Astrocyte of the cerebellum (primary cell): ENCODE measurements at regions not wholly inside any gene's neighbourhood (a gene's known extent, or its start where the extent isn't known, plus 50 kb on each side); places are given as distances from the start of the nearest gene placed in this dataset.

Source experiments
- DNase-seq: peaks from one replicate; pipeline ENCODE4 v3.0.0-alpha.2; 2011; ENCODE audit warnings: low read depth
- H3K4me3 ChIP-seq: 2 replicates; pipeline ENCODE4 v1.5.1; 2011; ENCODE audit warnings: mild to moderate bottlenecking, low read depth, low read length, moderate library complexity
- CTCF ChIP-seq: IDR thresholded peaks from 2 replicates; pipeline ENCODE4 v1.5.1; 2012; ENCODE audit warnings: low read length, low read depth, moderate library complexity, mild to moderate bottlenecking; ENCODE audit errors: missing control alignments
- in situ Hi-C: cut with HindIII; loops from 2 replicates; pipeline ENCODE4 v1.10.0; 2017; ENCODE audit warnings: low sequenced_read_pairs

DNA sequence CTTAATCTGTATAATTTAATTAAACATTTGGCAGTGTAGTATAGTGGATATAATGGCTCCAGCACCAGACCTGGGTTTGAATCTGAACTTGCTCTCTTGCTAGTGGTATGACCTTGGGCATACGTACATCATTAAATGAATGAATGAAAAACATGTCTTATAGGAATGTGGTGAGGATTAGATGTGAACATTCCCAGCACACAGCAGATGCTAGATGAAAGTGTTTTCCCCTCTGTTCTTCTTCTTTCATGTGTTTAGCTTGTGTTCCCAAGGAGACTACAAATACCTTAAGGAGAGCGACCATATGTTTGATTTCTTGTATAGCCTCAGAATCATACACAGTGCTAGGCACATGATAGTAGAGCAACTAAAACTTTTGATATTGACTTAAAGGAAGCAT, 56.5 kb downstream of the CT47B1 start:
- in situ Hi-C loops = no loop called here
- DNase-seq = no peak
- no peak for TF ChIP-seq CTCF
- H3K4me3 ChIP-seq = no peak overlapping the region

GRCh38 chrX:120813982-120814381, 61.7 kb downstream of the CT47B1 start:
- no peak for DNase-seq
- in situ Hi-C loops = no loop called here
- no peak for TF ChIP-seq CTCF
- no peak overlapping the region for H3K4me3 ChIP-seq

DNA sequence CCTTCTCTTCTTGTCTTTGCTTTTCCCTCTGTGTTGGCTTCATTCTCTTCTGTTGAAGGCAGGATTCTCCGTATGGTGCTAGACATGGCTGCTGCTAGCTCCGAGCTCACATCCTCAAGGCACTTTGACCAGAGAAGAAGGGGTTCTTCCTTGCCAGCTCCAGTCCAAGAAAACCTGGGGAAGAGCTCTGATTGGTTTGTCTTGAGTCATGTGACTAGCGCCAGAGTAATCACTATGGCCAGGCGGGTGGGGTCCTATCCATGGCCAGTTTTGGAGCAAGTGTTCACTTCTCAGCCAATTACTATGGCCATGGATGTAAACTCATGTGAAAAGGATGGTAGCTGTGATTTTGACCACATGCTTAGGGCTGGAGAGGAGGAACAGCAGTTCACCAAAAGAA, 74.2 kb downstream of the CT47B1 start:
- in situ Hi-C loops = no loop called here
- no peak for TF ChIP-seq CTCF
- H3K4me3 ChIP-seq = no peak overlapping the region
- no peak for DNase-seq

DNA sequence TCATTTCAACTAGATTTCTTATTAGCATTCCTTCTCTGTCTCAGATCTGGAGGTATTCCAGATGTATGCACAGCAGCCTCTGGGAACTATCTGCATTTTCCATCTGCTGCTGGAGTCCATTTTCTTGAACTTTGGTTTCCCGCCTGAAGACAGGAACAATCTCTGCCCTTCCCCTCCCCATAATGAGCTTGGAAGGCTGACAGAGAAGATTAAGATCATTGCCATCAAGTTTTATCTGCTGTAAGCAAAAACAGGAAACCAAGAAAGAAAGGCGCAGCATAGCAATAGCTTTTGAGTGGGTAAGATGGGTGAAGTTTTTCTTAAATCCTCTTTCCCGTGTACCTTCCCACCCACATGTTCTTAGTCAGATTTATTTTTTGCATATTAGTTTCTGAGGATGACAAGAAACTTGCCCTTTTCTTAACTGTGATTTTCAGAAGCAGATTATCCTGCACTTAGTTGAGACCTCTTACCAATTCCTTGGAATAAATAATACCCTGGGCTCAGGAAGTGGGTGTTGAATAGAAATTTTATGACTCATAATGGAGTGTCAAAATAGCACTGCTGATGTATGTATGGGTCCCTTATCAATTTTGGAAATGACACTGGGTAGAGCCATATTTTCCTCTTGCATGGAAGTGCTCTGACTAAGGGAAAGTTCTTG, 78.3 kb downstream of the CT47B1 start:
- no peak for TF ChIP-seq CTCF
- no peak overlapping the region for H3K4me3 ChIP-seq
- no peak for DNase-seq
- in situ Hi-C loops = no loop called here

GRCh38 chrX:120795301-120795700, 80.4 kb downstream of the CT47B1 start:
- peak; percentile 49 for DNase-seq
- no peak overlapping the region for H3K4me3 ChIP-seq
- no peak for TF ChIP-seq CTCF
- in situ Hi-C loops = no loop called here

DNA sequence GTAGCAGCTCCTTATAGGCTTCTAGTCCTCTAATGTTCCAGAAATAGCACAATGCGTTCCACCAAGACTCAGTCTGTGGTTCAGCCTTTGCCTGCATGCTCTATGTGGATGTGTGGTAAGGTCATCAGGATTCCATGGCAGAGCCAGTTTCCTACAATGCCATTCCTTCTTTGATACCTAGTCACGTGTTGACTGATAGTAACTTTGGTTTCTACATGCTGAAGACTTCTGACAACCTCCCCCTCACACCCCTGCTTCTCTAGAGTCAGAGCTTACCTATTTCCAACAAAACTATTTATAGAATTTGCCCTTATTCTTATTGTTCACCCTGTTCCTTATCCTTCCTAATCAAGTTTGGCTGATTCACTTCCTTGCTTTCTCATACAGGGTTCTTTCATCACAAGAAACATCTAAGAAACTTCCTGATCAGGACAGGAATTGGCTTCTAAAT, 81.1 kb downstream of the CT47B1 start:
- TF ChIP-seq CTCF = no peak
- in situ Hi-C loops = no loop called here
- DNase-seq = no peak
- no peak overlapping the region for H3K4me3 ChIP-seq
